IMR-90 (cell line): ENCODE measurements at regions not wholly inside any gene's neighbourhood (a gene's known extent, or its start where the extent isn't known, plus 50 kb on each side); places are given as distances from the start of the nearest gene placed in this dataset.
A peak's percentile ranks its signal among the peaks of the same experiment; 100 is the strongest.

ENCODE experiments used
- ATAC-seq: fragments of 200-7000 bp; cut with Tn5 transposase; 2 replicates; pipeline ENCODE4 v1.9.1; 2020; ENCODE audit warnings: low read depth, mild to moderate bottlenecking, moderate library complexity
- BruUV-seq: library from RNA; stranded (reverse); fragments of 400-500 nt; replicated peaks from 2 replicates; lab custom pipeline; 2021; lab: Mats Ljungman, UMichigan
- CTCF ChIA-PET: fragments of 300-600 bp; formaldehyde crosslinking; extraction: SDS; loops from one replicate; lab custom pipeline; 2021; ENCODE audit warnings: antibody characterized with exemption; lab: Yijun Ruan, JAX
- POLR2A ChIA-PET: fragments of 300-600 bp; sonication (Branson Sonifier 250); formaldehyde crosslinking; loops from one replicate; lab custom pipeline; 2022; ENCODE audit warnings: antibody characterized with exemption; ENCODE audit not compliant: unreplicated experiment; lab: Charles Lee
- DNase-seq: peaks from one replicate; pipeline ENCODE4 v3.0.0; 2013
- H2AFZ ChIP-seq: replicated peaks from 2 replicates; pipeline ENCODE3; 2013; ENCODE audit warnings: low read length, mild to moderate bottlenecking; ENCODE audit not compliant: poor library complexity
- H2AK5ac ChIP-seq: 2 replicates; pipeline ENCODE4 v1.6.1; 2013; ENCODE audit warnings: low read depth, low read length, inconsistent platforms
- H2AK9ac ChIP-seq: replicated peaks from 2 replicates; pipeline ENCODE3; 2013; ENCODE audit warnings: mild to moderate bottlenecking, low read depth, low read length, moderate library complexity; ENCODE audit not compliant: poor library complexity
- H2BK120ac ChIP-seq: 2 replicates; pipeline ENCODE4 v1.6.1; 2013; ENCODE audit warnings: low read depth, low read length, inconsistent platforms
- H2BK15ac ChIP-seq: 3 replicates; pipeline ENCODE4 v1.6.1; 2013; ENCODE audit warnings: low read depth, low read length, inconsistent platforms
- H2BK20ac ChIP-seq: 2 replicates; pipeline ENCODE4 v1.6.1; 2013; ENCODE audit warnings: low read depth, mild to moderate bottlenecking, inconsistent platforms, low read length, moderate library complexity
- H2BK5ac ChIP-seq: 2 replicates; pipeline ENCODE4 v1.6.1; 2013; ENCODE audit warnings: mild to moderate bottlenecking, low read depth, low read length, inconsistent platforms; ENCODE audit not compliant: poor library complexity, severe bottlenecking
- H3K14ac ChIP-seq: replicated peaks from 2 replicates; pipeline ENCODE4 v1.6.1; 2013; ENCODE audit warnings: low read depth, low read length, inconsistent platforms
- H3K18ac ChIP-seq: 2 replicates; pipeline ENCODE4 v1.6.1; 2013; ENCODE audit warnings: low read depth, low read length, control low read depth
- H3K23ac ChIP-seq: 2 replicates; pipeline ENCODE4 v1.6.1; 2013; ENCODE audit warnings: low read depth, low read length, inconsistent platforms
- H3K27ac ChIP-seq: 2 replicates; pipeline ENCODE4 v1.5.1; 2013; ENCODE audit warnings: mild to moderate bottlenecking, control low read depth, low read length; ENCODE audit not compliant: insufficient read depth
- H3K27me3 ChIP-seq: 2 replicates; pipeline ENCODE4 v1.6.1; 2013; ENCODE audit warnings: low read length; ENCODE audit not compliant: control insufficient read depth, insufficient read depth
- H3K36me3 ChIP-seq: 2 replicates; pipeline ENCODE4 v1.6.1; 2013; ENCODE audit warnings: low read length, mixed read lengths; ENCODE audit not compliant: control insufficient read depth, insufficient read depth
- H3K4ac ChIP-seq: 2 replicates; pipeline ENCODE4 v1.6.1; 2013; ENCODE audit warnings: low read depth, low read length, inconsistent platforms
- H3K4me1 ChIP-seq: 2 replicates; pipeline ENCODE4 v1.6.1; 2013; ENCODE audit warnings: low read length, mixed read lengths; ENCODE audit not compliant: control insufficient read depth, insufficient read depth
- H3K4me2 ChIP-seq: 2 replicates; pipeline ENCODE4 v1.6.1; 2013; ENCODE audit warnings: low read depth, mild to moderate bottlenecking, control low read depth, low read length, moderate library complexity
- H3K4me3 ChIP-seq: 2 replicates; pipeline ENCODE4 v1.5.1; 2013; ENCODE audit warnings: low read depth, mild to moderate bottlenecking, control low read depth, low read length, moderate library complexity; ENCODE audit not compliant: insufficient read depth
- H3K56ac ChIP-seq: 2 replicates; pipeline ENCODE4 v1.6.1; 2013; ENCODE audit warnings: low read length, inconsistent platforms; ENCODE audit not compliant: insufficient read depth; ENCODE audit errors: extremely low read depth
- H3K79me1 ChIP-seq, 2 experiments: 2 replicates each; pipeline ENCODE4 v1.6.1; 2013; ENCODE audit warnings: low read length in 2 of 2, inconsistent platforms in 1 of 2, low read depth in 1 of 2
- H3K9ac ChIP-seq: 2 replicates; pipeline ENCODE4 v1.6.1; 2013; ENCODE audit warnings: low read depth, low read length, control low read depth
- H3K9me1 ChIP-seq: 2 replicates; pipeline ENCODE4 v1.6.1; 2013; ENCODE audit warnings: low read length, inconsistent platforms; ENCODE audit not compliant: insufficient read depth
- H3K9me3 ChIP-seq: 2 replicates; pipeline ENCODE4 v1.6.1; 2013; ENCODE audit warnings: low read length; ENCODE audit not compliant: control insufficient read depth, insufficient read depth
- H4K20me1 ChIP-seq: 2 replicates; pipeline ENCODE4 v1.6.1; 2013; ENCODE audit warnings: low read length, inconsistent platforms; ENCODE audit not compliant: insufficient read depth
- H4K5ac ChIP-seq: 2 replicates; pipeline ENCODE4 v1.6.1; 2013; ENCODE audit warnings: mild to moderate bottlenecking, low read depth, low read length, control low read depth
- H4K8ac ChIP-seq, 2 experiments: 2 replicates each; pipeline ENCODE4 v1.6.1; 2013; ENCODE audit warnings: low read depth in 2 of 2, low read length in 2 of 2, control low read depth in 1 of 2, inconsistent platforms in 1 of 2
- H4K91ac ChIP-seq: 2 replicates; pipeline ENCODE4 v1.6.1; 2013; ENCODE audit warnings: low read depth, low read length, inconsistent platforms; ENCODE audit not compliant: insufficient read depth
- BHLHE40 ChIP-seq: fragments of 150-350 bp; IDR thresholded peaks from 2 replicates; pipeline ENCODE4 v1.6.1; 2016; ENCODE audit warnings: mild to moderate bottlenecking, low read depth, low read length
- CEBPB ChIP-seq: IDR thresholded peaks from 2 replicates; pipeline ENCODE4 v1.6.1; 2012; ENCODE audit warnings: low read depth, low read length, improper control_type of control experiment
- CHD1 ChIP-seq: IDR thresholded peaks from 2 replicates; pipeline ENCODE4 v1.6.1; 2012; ENCODE audit warnings: low read depth, low read length, improper control_type of control experiment
- FOS ChIP-seq: fragments of 150-350 bp; IDR thresholded peaks from 2 replicates; pipeline ENCODE4 v1.6.1; 2016; ENCODE audit warnings: low read depth, low read length
- MAFK ChIP-seq: IDR thresholded peaks from 2 replicates; pipeline ENCODE4 v1.6.1; 2012; ENCODE audit warnings: low read depth, low read length, improper control_type of control experiment
- MAZ ChIP-seq: IDR thresholded peaks from 2 replicates; pipeline ENCODE4 v1.6.1; 2012; ENCODE audit warnings: low read depth, mild to moderate bottlenecking, low read length, improper control_type of control experiment, moderate library complexity, borderline replicate concordance
- MXI1 ChIP-seq: IDR thresholded peaks from 2 replicates; pipeline ENCODE4 v1.6.1; 2012; ENCODE audit warnings: low read depth, mild to moderate bottlenecking, low read length, moderate library complexity, borderline replicate concordance
- NFE2L2 ChIP-seq: fragments of 150-350 bp; IDR thresholded peaks from 2 replicates; pipeline ENCODE4 v1.6.1; 2016; ENCODE audit warnings: low read depth, mild to moderate bottlenecking, low read length
- POLR2A ChIP-seq: IDR thresholded peaks from 2 replicates; pipeline ENCODE4 v1.6.1; 2012; ENCODE audit warnings: mild to moderate bottlenecking, low read depth, low read length
- RAD21 ChIP-seq: IDR thresholded peaks from 2 replicates; pipeline ENCODE4 v1.6.1; 2012; ENCODE audit warnings: low read length, improper control_type of control experiment
- RCOR1 ChIP-seq: IDR thresholded peaks from 2 replicates; pipeline ENCODE4 v1.6.1; 2012; ENCODE audit warnings: mild to moderate bottlenecking, low read length, improper control_type of control experiment; ENCODE audit not compliant: insufficient replicate concordance
- RFX5 ChIP-seq: IDR thresholded peaks from 2 replicates; pipeline ENCODE4 v1.8.0; 2012; ENCODE audit warnings: low read depth, mild to moderate bottlenecking, low read length, moderate library complexity
- SMC3 ChIP-seq: fragments of 150-350 bp; IDR thresholded peaks from 2 replicates; pipeline ENCODE4 v1.6.1; 2016; ENCODE audit warnings: low read depth, mild to moderate bottlenecking, antibody characterized with exemption, low read length, moderate library complexity
- WGBS, 2 experiments: methylation state at CpG; one replicate each; pipeline versions ENCODE4 v1.1.5 to v1.1.7; 2013; ENCODE audit warnings: missing lambda C conversion rate in 2 of 2; ENCODE audit not compliant: insufficient read length in 1 of 2; ENCODE audit errors: extremely low coverage in 2 of 2; 5-methylcytosine and 5-hydroxymethylcytosine counted together
- dilution Hi-C: fragments of 300-500 bp; cut with HindIII; formaldehyde crosslinking; loops from one replicate; pipeline ENCODE4 v1.14.3; 2018; ENCODE audit warnings: low sequenced_read_pairs; ENCODE audit not compliant: unreplicated experiment
- in situ Hi-C: fragments of 300-500 bp; cut with MboI; formaldehyde crosslinking; loops from 3 replicates; pipeline ENCODE4 v1.14.3; 2019; ENCODE audit warnings: low sequenced_read_pairs, inconsistent platforms, mixed read lengths
- intact Hi-C: fragments of 100-400 bp; cut with micrococcal nuclease; formaldehyde crosslinking; loops from 2 replicates; pipeline ENCODE4 v1.10.0; 2022
- TF ChIP-seq, protein P1 (sequence below): conservative IDR thresholded peaks from 2 replicates; pipeline ENCODE4 v1.5.1; 2012; ENCODE audit warnings: mild to moderate bottlenecking, low read depth, low read length, improper control_type of control experiment
- TF ChIP-seq, protein P2 (sequence below): fragments of 150-350 bp; IDR thresholded peaks from 2 replicates; pipeline ENCODE4 v1.6.1; 2017; ENCODE audit warnings: mild to moderate bottlenecking, antibody characterized with exemption, low read length, low read depth
- TF ChIP-seq, protein P3 (sequence below): fragments of 150-350 bp; IDR thresholded peaks from 2 replicates; pipeline ENCODE4 v1.6.1; 2016; ENCODE audit warnings: low read depth, mild to moderate bottlenecking, low read length, moderate library complexity, borderline replicate concordance

DNA sequence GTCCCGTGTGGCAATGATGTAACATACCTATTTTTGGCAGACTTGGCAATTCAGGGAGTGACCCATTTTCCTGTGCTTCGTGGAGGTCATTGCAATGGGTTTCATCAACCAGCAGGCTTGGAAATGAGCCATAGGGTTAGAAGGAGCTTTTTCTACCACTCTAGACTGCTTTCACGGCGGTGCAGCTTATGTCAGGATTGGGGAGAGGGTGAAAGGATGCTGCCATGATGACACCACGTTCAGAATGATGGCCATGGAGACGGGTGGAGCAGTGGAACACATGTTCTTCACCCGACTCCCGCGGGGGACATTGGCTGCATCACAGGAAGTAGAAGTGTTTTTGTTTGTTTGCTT lies 220.2 kb downstream of the EMX2 start:
- Histone ChIP-seq H2BK20ac (no peak overlapping the region), H4K91ac (no peak overlapping the region), H3K9me1 (no peaks in the 10 kb centered on the region), H3K9ac (no peak overlapping the region), H3K18ac (no peak overlapping the region), H3K4me3 (no peak overlapping the region), H3K4ac (no peak overlapping the region), H2AK9ac (no peak overlapping the region), H3K56ac (no peak overlapping the region), H3K79me1 (no peaks in the 10 kb centered on the region), H4K20me1 (no peaks in the 10 kb centered on the region), H3K4me2 (no peak overlapping the region), H2AK5ac (no peak overlapping the region), H3K9me3 (peaks cover 18% of the 10 kb centered on the region), H2AFZ (peak overlapping the region; percentile 14), H2BK5ac (no peak overlapping the region), H3K4me1 (no peaks in the 10 kb centered on the region), H2BK120ac (no peak overlapping the region), H4K8ac (no peak overlapping the region), H3K23ac (no peak overlapping the region), H3K36me3 (no peaks in the 10 kb centered on the region), H3K27ac (no peak overlapping the region), H3K27me3 (no peaks in the 10 kb centered on the region), H3K14ac (no peak overlapping the region), H4K5ac (no peak overlapping the region), H2BK15ac (no peak overlapping the region)
- no peak for TF ChIP-seq POLR2A
- TF ChIP-seq, protein P1, sequence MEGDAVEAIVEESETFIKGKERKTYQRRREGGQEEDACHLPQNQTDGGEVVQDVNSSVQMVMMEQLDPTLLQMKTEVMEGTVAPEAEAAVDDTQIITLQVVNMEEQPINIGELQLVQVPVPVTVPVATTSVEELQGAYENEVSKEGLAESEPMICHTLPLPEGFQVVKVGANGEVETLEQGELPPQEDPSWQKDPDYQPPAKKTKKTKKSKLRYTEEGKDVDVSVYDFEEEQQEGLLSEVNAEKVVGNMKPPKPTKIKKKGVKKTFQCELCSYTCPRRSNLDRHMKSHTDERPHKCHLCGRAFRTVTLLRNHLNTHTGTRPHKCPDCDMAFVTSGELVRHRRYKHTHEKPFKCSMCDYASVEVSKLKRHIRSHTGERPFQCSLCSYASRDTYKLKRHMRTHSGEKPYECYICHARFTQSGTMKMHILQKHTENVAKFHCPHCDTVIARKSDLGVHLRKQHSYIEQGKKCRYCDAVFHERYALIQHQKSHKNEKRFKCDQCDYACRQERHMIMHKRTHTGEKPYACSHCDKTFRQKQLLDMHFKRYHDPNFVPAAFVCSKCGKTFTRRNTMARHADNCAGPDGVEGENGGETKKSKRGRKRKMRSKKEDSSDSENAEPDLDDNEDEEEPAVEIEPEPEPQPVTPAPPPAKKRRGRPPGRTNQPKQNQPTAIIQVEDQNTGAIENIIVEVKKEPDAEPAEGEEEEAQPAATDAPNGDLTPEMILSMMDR = no peak
- no peak for TF ChIP-seq MAFK
- no peak for TF ChIP-seq MAZ
- TF ChIP-seq, protein P2, sequence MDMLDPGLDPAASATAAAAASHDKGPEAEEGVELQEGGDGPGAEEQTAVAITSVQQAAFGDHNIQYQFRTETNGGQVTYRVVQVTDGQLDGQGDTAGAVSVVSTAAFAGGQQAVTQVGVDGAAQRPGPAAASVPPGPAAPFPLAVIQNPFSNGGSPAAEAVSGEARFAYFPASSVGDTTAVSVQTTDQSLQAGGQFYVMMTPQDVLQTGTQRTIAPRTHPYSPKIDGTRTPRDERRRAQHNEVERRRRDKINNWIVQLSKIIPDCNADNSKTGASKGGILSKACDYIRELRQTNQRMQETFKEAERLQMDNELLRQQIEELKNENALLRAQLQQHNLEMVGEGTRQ = no peak
- no peak for TF ChIP-seq NFE2L2
- no peak for TF ChIP-seq RAD21
- TF ChIP-seq CHD1 = no peak
- TF ChIP-seq, protein P3, sequence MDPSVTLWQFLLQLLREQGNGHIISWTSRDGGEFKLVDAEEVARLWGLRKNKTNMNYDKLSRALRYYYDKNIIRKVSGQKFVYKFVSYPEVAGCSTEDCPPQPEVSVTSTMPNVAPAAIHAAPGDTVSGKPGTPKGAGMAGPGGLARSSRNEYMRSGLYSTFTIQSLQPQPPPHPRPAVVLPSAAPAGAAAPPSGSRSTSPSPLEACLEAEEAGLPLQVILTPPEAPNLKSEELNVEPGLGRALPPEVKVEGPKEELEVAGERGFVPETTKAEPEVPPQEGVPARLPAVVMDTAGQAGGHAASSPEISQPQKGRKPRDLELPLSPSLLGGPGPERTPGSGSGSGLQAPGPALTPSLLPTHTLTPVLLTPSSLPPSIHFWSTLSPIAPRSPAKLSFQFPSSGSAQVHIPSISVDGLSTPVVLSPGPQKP = no peak
- TF ChIP-seq RCOR1 = no peak
- TF ChIP-seq BHLHE40 = no peak
- TF ChIP-seq RFX5 = no peak
- TF ChIP-seq FOS = no peak
- TF ChIP-seq SMC3 = no peak
- TF ChIP-seq MXI1 = no peak
- no peak for TF ChIP-seq CEBPB
- in situ Hi-C loops (no loop called here), dilution Hi-C loops (no loop called here), intact Hi-C loops (no loop called here)
- POLR2A ChIA-PET = no interaction called here
- WGBS, 2 experiments = 93% methylated on average over 3 of the region's 9 CpGs; no CpG with 5 or more reads in 1 of the 2 experiments
- no TSS peak for BruUV-seq
- ATAC-seq = no peak
- CTCF ChIA-PET = no interaction called here
- no peak for DNase-seq
